ENCODE measurements at regions not wholly inside any gene's neighbourhood (a gene's known extent, or its start where the extent isn't known, plus 50 kb on each side); places are given as distances from the start of the nearest gene placed in this dataset.

GRCh38 chr1:56115701-56116100 is 463.7 kb downstream of the PLPP3 start:
- Histone ChIP-seq H3K9ac (ENCODE audit: low read depth, low read length) (no peak overlapping the region), H3K36me3 (ENCODE audit: control insufficient read depth, insufficient read depth, low read length) (no peaks in the 10 kb centered on the region), H3K9me3 (ENCODE audit: control insufficient read depth, insufficient read depth, low read length) (no peaks in the 10 kb centered on the region), H3K27ac (ENCODE audit: low read depth, low read length) (no peak overlapping the region), H3K4me3 (ENCODE audit: low read depth, low read length) (no peak overlapping the region), H3K27me3 (ENCODE audit: control insufficient read depth, insufficient read depth, low read length) (no peaks in the 10 kb centered on the region), H3K4me1 (ENCODE audit: control insufficient read depth, insufficient read depth, low read length) (no peaks in the 10 kb centered on the region)

GRCh38 chr1:56113679-56114078 is 465.7 kb downstream of the PLPP3 start:
- Histone ChIP-seq H3K4me1 (ENCODE audit: control insufficient read depth, insufficient read depth, low read length) (no peaks in the 10 kb centered on the region), H3K27ac (ENCODE audit: low read depth, low read length) (no peak overlapping the region), H3K36me3 (ENCODE audit: control insufficient read depth, insufficient read depth, low read length) (no peaks in the 10 kb centered on the region), H3K4me3 (ENCODE audit: low read depth, low read length) (no peak overlapping the region), H3K27me3 (ENCODE audit: control insufficient read depth, insufficient read depth, low read length) (no peaks in the 10 kb centered on the region), H3K9ac (ENCODE audit: low read depth, low read length) (no peak overlapping the region), H3K9me3 (ENCODE audit: control insufficient read depth, insufficient read depth, low read length) (no peaks in the 10 kb centered on the region)

- Histone ChIP-seq H3K9me3 (ENCODE audit: control insufficient read depth, insufficient read depth, low read length) (peaks cover 5% of the 10 kb centered on the region; the same call in 1 of the 2 replicates), H3K27ac (ENCODE audit: low read depth, low read length) (no peak overlapping the region), H3K36me3 (ENCODE audit: control insufficient read depth, insufficient read depth, low read length) (no peaks in the 10 kb centered on the region), H3K9ac (ENCODE audit: low read depth, low read length) (no peak overlapping the region), H3K27me3 (ENCODE audit: control insufficient read depth, insufficient read depth, low read length) (no peaks in the 10 kb centered on the region), H3K4me1 (ENCODE audit: control insufficient read depth, insufficient read depth, low read length) (no peaks in the 10 kb centered on the region), H3K4me3 (ENCODE audit: low read depth, low read length) (no peak overlapping the region)
Observed at GRCh38 chr1:56107275-56107638, 472.1 kb downstream of the PLPP3 start.

GRCh38 chr1:56106531-56107274 is 472.7 kb downstream of the PLPP3 start:
- Histone ChIP-seq H3K9ac (ENCODE audit: low read depth, low read length) (no peak overlapping the region), H3K27me3 (ENCODE audit: control insufficient read depth, insufficient read depth, low read length) (no peaks in the 10 kb centered on the region), H3K4me3 (ENCODE audit: low read depth, low read length) (no peak overlapping the region), H3K4me1 (ENCODE audit: control insufficient read depth, insufficient read depth, low read length) (no peaks in the 10 kb centered on the region), H3K9me3 (ENCODE audit: control insufficient read depth, insufficient read depth, low read length) (peaks cover 5% of the 10 kb centered on the region; the same call in 1 of the 2 replicates), H3K27ac (ENCODE audit: low read depth, low read length) (no peak overlapping the region), H3K36me3 (ENCODE audit: control insufficient read depth, insufficient read depth, low read length) (no peaks in the 10 kb centered on the region)

GRCh38 chr1:56105397-56105796 is 474.0 kb downstream of the PLPP3 start:
- H3K27ac ChIP-seq (ENCODE audit: low read depth, low read length), result no peak overlapping the region
- no peak overlapping the region for H3K9ac ChIP-seq (ENCODE audit: low read depth, low read length)
- no peaks in the 10 kb centered on the region for H3K4me1 ChIP-seq (ENCODE audit: control insufficient read depth, insufficient read depth, low read length)
- H3K4me3 ChIP-seq (ENCODE audit: low read depth, low read length), result no peak overlapping the region
- H3K36me3 ChIP-seq (ENCODE audit: control insufficient read depth, insufficient read depth, low read length), result no peaks in the 10 kb centered on the region
- H3K9me3 ChIP-seq (ENCODE audit: control insufficient read depth, insufficient read depth, low read length), result peaks cover 5% of the 10 kb centered on the region; the same call in 1 of the 2 replicates
- no peaks in the 10 kb centered on the region for H3K27me3 ChIP-seq (ENCODE audit: control insufficient read depth, insufficient read depth, low read length)

- Histone ChIP-seq H3K4me3 (ENCODE audit: low read depth, low read length) (no peak overlapping the region), H3K27me3 (ENCODE audit: control insufficient read depth, insufficient read depth, low read length) (no peaks in the 10 kb centered on the region), H3K9me3 (ENCODE audit: control insufficient read depth, insufficient read depth, low read length) (peaks cover 5% of the 10 kb centered on the region; the same call in 1 of the 2 replicates), H3K4me1 (ENCODE audit: control insufficient read depth, insufficient read depth, low read length) (no peaks in the 10 kb centered on the region), H3K27ac (ENCODE audit: low read depth, low read length) (no peak overlapping the region), H3K9ac (ENCODE audit: low read depth, low read length) (no peak overlapping the region), H3K36me3 (ENCODE audit: control insufficient read depth, insufficient read depth, low read length) (no peaks in the 10 kb centered on the region)
Observed at GRCh38 chr1:56099766-56100265, 479.5 kb downstream of the PLPP3 start.

GRCh38 chr1:56098946-56099345 is 480.4 kb downstream of the PLPP3 start:
- Histone ChIP-seq H3K27me3 (ENCODE audit: control insufficient read depth, insufficient read depth, low read length) (no peaks in the 10 kb centered on the region), H3K36me3 (ENCODE audit: control insufficient read depth, insufficient read depth, low read length) (no peaks in the 10 kb centered on the region), H3K27ac (ENCODE audit: low read depth, low read length) (no peak overlapping the region), H3K4me1 (ENCODE audit: control insufficient read depth, insufficient read depth, low read length) (no peaks in the 10 kb centered on the region), H3K9ac (ENCODE audit: low read depth, low read length) (no peak overlapping the region), H3K4me3 (ENCODE audit: low read depth, low read length) (no peak overlapping the region), H3K9me3 (ENCODE audit: control insufficient read depth, insufficient read depth, low read length) (no peaks in the 10 kb centered on the region)

GRCh38 chr1:56097713-56098112 is 481.6 kb downstream of the PLPP3 start:
- Histone ChIP-seq H3K4me1 (ENCODE audit: control insufficient read depth, insufficient read depth, low read length) (0 out of 2 replicates have a peak, but pooled peaks cover 5% of the 10 kb centered on the region), H3K9ac (ENCODE audit: low read depth, low read length) (no peak overlapping the region), H3K27me3 (ENCODE audit: control insufficient read depth, insufficient read depth, low read length) (no peaks in the 10 kb centered on the region), H3K27ac (ENCODE audit: low read depth, low read length) (no peak overlapping the region), H3K4me3 (ENCODE audit: low read depth, low read length) (no peak overlapping the region), H3K36me3 (ENCODE audit: control insufficient read depth, insufficient read depth, low read length) (no peaks in the 10 kb centered on the region), H3K9me3 (ENCODE audit: control insufficient read depth, insufficient read depth, low read length) (no peaks in the 10 kb centered on the region)

GRCh38 chr1:56095696-56096665 is 483.4 kb downstream of the PLPP3 start:
- Histone ChIP-seq H3K36me3 (ENCODE audit: control insufficient read depth, insufficient read depth, low read length) (no peaks in the 10 kb centered on the region), H3K27me3 (ENCODE audit: control insufficient read depth, insufficient read depth, low read length) (no peaks in the 10 kb centered on the region), H3K27ac (ENCODE audit: low read depth, low read length) (no peak overlapping the region), H3K4me3 (ENCODE audit: low read depth, low read length) (no peak overlapping the region), H3K9ac (ENCODE audit: low read depth, low read length) (no peak overlapping the region), H3K4me1 (ENCODE audit: control insufficient read depth, insufficient read depth, low read length) (0 out of 2 replicates have a peak, but pooled peaks cover 5% of the 10 kb centered on the region), H3K9me3 (ENCODE audit: control insufficient read depth, insufficient read depth, low read length) (no peaks in the 10 kb centered on the region)

GRCh38 chr1:56094168-56094567 is 485.2 kb downstream of the PLPP3 start:
- H3K27ac ChIP-seq (ENCODE audit: low read depth, low read length), result no peak overlapping the region
- 0 out of 2 replicates have a peak, but pooled peaks cover 5% of the 10 kb centered on the region for H3K4me1 ChIP-seq (ENCODE audit: control insufficient read depth, insufficient read depth, low read length)
- H3K27me3 ChIP-seq (ENCODE audit: control insufficient read depth, insufficient read depth, low read length), result no peaks in the 10 kb centered on the region
- no peak overlapping the region for H3K9ac ChIP-seq (ENCODE audit: low read depth, low read length)
- H3K9me3 ChIP-seq (ENCODE audit: control insufficient read depth, insufficient read depth, low read length), result no peaks in the 10 kb centered on the region
- H3K4me3 ChIP-seq (ENCODE audit: low read depth, low read length), result no peak overlapping the region
- no peaks in the 10 kb centered on the region for H3K36me3 ChIP-seq (ENCODE audit: control insufficient read depth, insufficient read depth, low read length)

Data from HUES48 (cell line).